HEK293 (cell line): ENCODE measurements at regions not wholly inside any gene's neighbourhood (a gene's known extent, or its start where the extent isn't known, plus 50 kb on each side); places are given as distances from the start of the nearest gene placed in this dataset.
"Not testable (repeated sequence)": the region's sequence is repeated elsewhere in the genome, so short reads cannot be mapped to it uniquely, and the experiment has no call there.

Experiments
- CTCF ChIA-PET: fragments of 350-600 bp; formaldehyde crosslinking; extraction: SDS; loops from one replicate; lab custom pipeline; 2021; ENCODE audit warnings: antibody characterized with exemption; lab: Yijun Ruan, JAX
- POLR2A ChIA-PET: fragments of 300-600 bp; formaldehyde crosslinking; extraction: SDS; loops from one replicate; lab custom pipeline; 2020; ENCODE audit warnings: antibody characterized with exemption, inconsistent platforms; lab: Yijun Ruan, JAX
- H3K27ac ChIP-seq: fragments of 200-500 bp; sonication (Bioruptor generic); 2 replicates; pipeline ENCODE4 v1.5.1; 2014; ENCODE audit warnings: low read depth, low read length, control low read depth, inconsistent platforms; ENCODE audit errors: extremely low read depth
- H3K36me3 ChIP-seq, 2 experiments: fragments of 200-500 bp in 1 of 2; sonication (Bioruptor generic) in 1 of 2; 1 replicate in 1 of 2; 2 replicates in 1 of 2; pipeline ENCODE4 v1.5.1; 2014 to 2017; ENCODE audit warnings: inconsistent platforms in 2 of 2, low read length in 2 of 2; ENCODE audit not compliant: control insufficient read depth in 2 of 2, insufficient read depth in 1 of 2
- H3K4me1 ChIP-seq: fragments of 200-500 bp; sonication (Bioruptor generic); 2 replicates; pipeline ENCODE4 v1.5.1; 2014; ENCODE audit warnings: mild to moderate bottlenecking, low read length, inconsistent platforms; ENCODE audit not compliant: control insufficient read depth, insufficient read depth
- H3K4me3 ChIP-seq: 2 replicates; pipeline ENCODE4 v1.5.1; 2011; ENCODE audit warnings: low read depth, mild to moderate bottlenecking, control low read depth, low read length, moderate library complexity
- H3K9me3 ChIP-seq: fragments of 200-500 bp; sonication (Bioruptor generic); 2 replicates; pipeline ENCODE4 v1.5.1; 2014; ENCODE audit warnings: low read depth, low read length, inconsistent platforms; ENCODE audit not compliant: control insufficient read depth, insufficient read depth
- AEBP2 ChIP-seq: fragments of 450-650 bp; formaldehyde crosslinking; IDR thresholded peaks from 2 replicates; pipeline ENCODE4 v1.5.1; 2016; ENCODE audit warnings: missing biosample characterization, missing genetic modification characterization, borderline replicate concordance
- MEIS1 ChIP-seq: sonication (generic); formaldehyde crosslinking; IDR thresholded peaks from 2 replicates; pipeline ENCODE4 v1.8.1; 2022; ENCODE audit warnings: missing genetic modification reagents, mild to moderate bottlenecking, borderline replicate concordance
- ZNF335 ChIP-seq: fragments of 450-650 bp; formaldehyde crosslinking; conservative IDR thresholded peaks from 2 replicates; pipeline ENCODE4 v1.5.1; 2016; ENCODE audit warnings: missing biosample characterization, missing genetic modification characterization
- ZNF548 ChIP-seq: fragments of 450-650 bp; formaldehyde crosslinking; IDR thresholded peaks from 2 replicates; pipeline ENCODE4 v1.5.1; 2016; ENCODE audit warnings: missing biosample characterization, missing genetic modification characterization
- ZNF596 ChIP-seq: fragments of 450-650 bp; IDR thresholded peaks from 2 replicates; pipeline ENCODE4 v1.5.0; 2018; ENCODE audit warnings: missing biosample characterization, mild to moderate bottlenecking, missing genetic modification characterization, moderate library complexity

DNA sequence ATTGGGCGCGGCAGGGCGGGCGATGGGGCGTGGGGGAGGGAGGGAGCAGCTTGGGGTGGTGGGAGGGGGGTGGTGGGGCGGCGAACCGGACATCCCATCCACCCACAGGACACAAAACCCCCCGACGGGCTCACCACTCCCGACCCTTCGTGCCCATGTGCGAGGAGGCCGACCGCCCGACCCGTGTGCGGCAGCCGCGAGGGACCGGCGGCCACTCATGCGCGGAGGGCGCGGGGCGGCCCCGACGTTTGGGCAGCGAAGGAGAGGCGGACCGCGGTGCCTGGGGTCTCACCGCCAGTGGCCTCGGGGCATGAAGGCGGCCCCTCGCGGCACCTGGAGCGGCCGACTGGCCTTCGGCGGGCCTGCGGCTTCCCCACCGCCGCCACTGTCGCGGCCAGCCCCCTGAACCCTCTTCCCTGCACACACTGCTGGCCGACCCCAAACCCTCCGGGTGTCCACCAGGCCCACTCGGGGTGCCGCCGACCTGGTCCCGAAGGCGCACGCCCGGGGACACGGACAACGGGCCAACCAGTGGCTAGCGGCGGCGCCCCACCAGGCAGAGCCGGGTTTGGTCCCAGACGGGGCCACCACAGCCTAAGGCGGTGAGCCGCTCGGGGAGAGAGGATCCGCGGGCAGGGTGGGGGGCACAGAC lies 94.6 kb upstream of the ANKRD30BL start:
- Histone ChIP-seq H3K36me3 (no peaks in the 10 kb centered on the region), H3K9me3 (no peaks in the 10 kb centered on the region), H3K4me3 (no peak overlapping the region), H3K4me1 (no peaks in the 10 kb centered on the region), H3K27ac (no peak overlapping the region)
- ChIA-PET POLR2A (no interaction called here), CTCF (no interaction called here)
- TF ChIP-seq ZNF335 (tag by site-specific recombination) (no peak), MEIS1 (CRISPR knock-in tag) (no peak), AEBP2 (tag by site-specific recombination) (no peak), ZNF548 (tag by site-specific recombination) (no peak)

DNA sequence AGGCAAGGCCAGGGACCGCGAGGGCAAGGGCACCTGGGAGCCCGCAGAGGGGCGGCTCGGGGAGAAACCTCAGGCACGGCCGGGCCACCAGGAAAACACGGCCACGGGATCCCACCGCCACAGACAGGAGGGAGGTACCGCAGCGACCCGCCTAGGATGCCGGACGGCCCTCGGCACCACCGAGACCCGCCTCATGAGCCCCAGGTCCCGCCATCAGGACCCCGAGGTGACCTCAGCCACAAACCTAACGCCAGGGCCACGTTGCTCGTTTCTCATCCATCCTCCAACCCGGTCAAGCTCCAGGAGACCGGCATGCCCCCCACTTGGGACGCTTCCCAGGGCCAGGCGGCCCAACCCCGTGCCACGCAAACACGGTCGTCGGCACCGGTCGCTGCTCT lies 95.2 kb upstream of the ANKRD30BL start:
- H3K36me3 ChIP-seq, H3K9me3 ChIP-seq, H3K4me1 ChIP-seq, H3K27ac ChIP-seq, POLR2A ChIA-PET, H3K4me3 ChIP-seq, CTCF ChIA-PET: not testable (repeated sequence)

DNA sequence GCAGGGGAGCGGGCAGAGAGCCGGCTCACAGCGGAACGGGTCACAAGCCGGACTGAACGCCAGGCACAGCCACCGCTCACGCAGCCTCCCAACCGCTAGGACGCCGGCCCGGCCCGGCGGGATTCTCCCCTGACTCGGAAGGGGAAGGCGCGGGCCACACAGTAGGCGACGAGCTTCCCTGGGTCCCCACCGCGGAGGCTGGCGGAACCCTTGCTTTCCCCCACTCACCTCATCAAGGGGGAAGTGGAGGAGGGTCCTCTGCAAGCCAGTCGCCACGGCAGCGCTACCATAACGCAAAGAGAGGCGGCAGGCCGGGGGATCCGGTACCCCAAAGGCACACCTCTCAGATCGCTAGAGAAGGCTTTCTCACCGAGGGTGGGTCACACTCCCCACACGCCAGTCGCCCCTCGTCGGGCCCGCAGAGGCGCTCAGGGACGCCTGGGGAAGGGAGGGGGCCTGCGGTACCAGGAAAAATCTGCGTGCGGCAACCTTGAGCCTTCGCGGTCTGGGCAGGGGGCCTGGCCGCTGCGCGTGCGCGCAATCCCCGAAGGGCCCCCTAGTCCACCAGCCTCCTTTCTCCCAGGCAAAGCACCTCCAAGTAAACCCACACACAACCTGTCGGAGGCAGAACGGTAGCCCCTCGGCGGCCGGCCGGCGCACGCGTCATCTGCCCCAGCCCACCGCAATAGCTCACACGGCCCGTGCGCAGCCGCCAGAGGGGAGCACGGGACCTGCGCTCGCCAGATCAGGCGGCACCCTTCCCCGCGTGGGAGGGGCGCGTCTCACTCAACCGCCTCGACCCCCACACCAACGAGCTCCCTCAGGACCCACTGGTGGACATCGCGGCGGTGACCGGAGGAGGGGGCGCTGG lies 95.8 kb upstream of the ANKRD30BL start:
- H3K27ac ChIP-seq, H3K4me1 ChIP-seq, POLR2A ChIA-PET, H3K9me3 ChIP-seq, H3K36me3 ChIP-seq, H3K4me3 ChIP-seq, CTCF ChIA-PET: not testable (repeated sequence)

GRCh38 chr2:132259276-132259675 lies 97.5 kb upstream of the ANKRD30BL start:
- H3K36me3 ChIP-seq, H3K4me1 ChIP-seq, POLR2A ChIA-PET, H3K4me3 ChIP-seq, H3K27ac ChIP-seq, H3K9me3 ChIP-seq, CTCF ChIA-PET: not testable (repeated sequence)

DNA sequence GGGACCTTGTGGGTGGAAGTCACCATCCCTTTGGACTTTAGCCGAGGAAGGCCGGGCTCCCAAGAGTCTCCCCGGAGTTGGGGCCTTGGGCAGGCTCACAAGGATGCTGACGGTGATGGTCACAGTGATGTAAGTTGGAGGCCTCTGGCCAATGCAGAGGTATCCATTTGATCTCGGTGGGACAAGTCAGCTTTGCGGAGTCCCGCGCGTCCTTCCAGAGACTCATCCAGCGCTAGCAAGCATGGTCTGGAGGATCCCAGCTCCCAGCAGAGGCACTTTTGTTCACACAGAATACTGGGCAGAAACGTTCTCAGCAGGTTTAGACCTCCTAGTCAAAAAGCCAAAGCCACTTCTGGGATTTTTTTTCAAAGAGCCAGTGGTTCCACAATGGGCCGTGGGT lies 103.8 kb upstream of the ANKRD30BL start:
- H3K27ac ChIP-seq, POLR2A ChIA-PET, CTCF ChIA-PET, H3K4me1 ChIP-seq, H3K9me3 ChIP-seq, H3K4me3 ChIP-seq, H3K36me3 ChIP-seq: not testable (repeated sequence)

GRCh38 chr2:132267105-132267497 lies 105.3 kb upstream of the ANKRD30BL start:
- no peaks in the 10 kb centered on the region for H3K36me3 ChIP-seq
- no peak overlapping the region for H3K4me3 ChIP-seq
- ChIA-PET POLR2A (no interaction called here), CTCF (interaction anchor here (1.0 kb wide), 1 partner anchor 410 kb away, joined by 3 read pairs; no protein-coding TSS in a partner anchor)
- H3K27ac ChIP-seq: no peak overlapping the region
- no peaks in the 10 kb centered on the region for H3K9me3 ChIP-seq
- no peaks in the 10 kb centered on the region for H3K4me1 ChIP-seq
- TF ChIP-seq ZNF596 (tag by site-specific recombination) (peak; percentile 89), ZNF548 (tag by site-specific recombination) (no peak)
